ENCODE measurements at regions not wholly inside any gene's neighbourhood (a gene's known extent, or its start where the extent isn't known, plus 50 kb on each side); places are given as distances from the start of the nearest gene placed in this dataset.
A peak's percentile ranks its signal among the peaks of the same experiment; 100 is the strongest.

DNA sequence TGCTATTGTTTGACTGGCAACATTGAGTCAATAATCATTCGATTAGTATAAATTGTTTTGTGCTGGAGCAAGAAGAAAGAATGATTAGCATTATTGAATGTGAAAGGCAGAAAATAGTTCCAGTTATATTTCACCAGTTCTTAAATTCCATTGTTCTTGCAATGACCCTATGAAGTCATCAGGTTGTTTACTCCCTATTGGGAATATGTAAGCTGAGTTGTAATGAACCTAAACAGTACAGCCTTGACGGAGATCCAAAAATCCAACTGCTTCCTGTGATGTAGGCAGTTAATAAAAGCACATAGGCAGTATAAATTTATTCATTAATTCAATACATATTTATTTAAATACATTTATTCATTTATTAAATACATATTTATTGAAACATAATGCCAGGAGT lies 947.5 kb downstream of the PCDH7 start:
- Histone ChIP-seq H3K36me3 (ENCODE audit: control insufficient read depth, insufficient read depth, low read length) (no peaks in the 10 kb centered on the region), H3K4me3 (ENCODE audit: low read depth, low read length) (no peak overlapping the region), H3K27me3 (ENCODE audit: control insufficient read depth, insufficient read depth, low read length) (no peaks in the 10 kb centered on the region)
- TF ChIP-seq, protein P1, sequence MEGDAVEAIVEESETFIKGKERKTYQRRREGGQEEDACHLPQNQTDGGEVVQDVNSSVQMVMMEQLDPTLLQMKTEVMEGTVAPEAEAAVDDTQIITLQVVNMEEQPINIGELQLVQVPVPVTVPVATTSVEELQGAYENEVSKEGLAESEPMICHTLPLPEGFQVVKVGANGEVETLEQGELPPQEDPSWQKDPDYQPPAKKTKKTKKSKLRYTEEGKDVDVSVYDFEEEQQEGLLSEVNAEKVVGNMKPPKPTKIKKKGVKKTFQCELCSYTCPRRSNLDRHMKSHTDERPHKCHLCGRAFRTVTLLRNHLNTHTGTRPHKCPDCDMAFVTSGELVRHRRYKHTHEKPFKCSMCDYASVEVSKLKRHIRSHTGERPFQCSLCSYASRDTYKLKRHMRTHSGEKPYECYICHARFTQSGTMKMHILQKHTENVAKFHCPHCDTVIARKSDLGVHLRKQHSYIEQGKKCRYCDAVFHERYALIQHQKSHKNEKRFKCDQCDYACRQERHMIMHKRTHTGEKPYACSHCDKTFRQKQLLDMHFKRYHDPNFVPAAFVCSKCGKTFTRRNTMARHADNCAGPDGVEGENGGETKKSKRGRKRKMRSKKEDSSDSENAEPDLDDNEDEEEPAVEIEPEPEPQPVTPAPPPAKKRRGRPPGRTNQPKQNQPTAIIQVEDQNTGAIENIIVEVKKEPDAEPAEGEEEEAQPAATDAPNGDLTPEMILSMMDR (IDR thresholded peaks at IDR 0.05; ENCODE audit: insufficient read depth, low read length, poor library complexity, severe bottlenecking) = no peak
- DNase-seq (ENCODE audit: low read depth) = no peak

DNA sequence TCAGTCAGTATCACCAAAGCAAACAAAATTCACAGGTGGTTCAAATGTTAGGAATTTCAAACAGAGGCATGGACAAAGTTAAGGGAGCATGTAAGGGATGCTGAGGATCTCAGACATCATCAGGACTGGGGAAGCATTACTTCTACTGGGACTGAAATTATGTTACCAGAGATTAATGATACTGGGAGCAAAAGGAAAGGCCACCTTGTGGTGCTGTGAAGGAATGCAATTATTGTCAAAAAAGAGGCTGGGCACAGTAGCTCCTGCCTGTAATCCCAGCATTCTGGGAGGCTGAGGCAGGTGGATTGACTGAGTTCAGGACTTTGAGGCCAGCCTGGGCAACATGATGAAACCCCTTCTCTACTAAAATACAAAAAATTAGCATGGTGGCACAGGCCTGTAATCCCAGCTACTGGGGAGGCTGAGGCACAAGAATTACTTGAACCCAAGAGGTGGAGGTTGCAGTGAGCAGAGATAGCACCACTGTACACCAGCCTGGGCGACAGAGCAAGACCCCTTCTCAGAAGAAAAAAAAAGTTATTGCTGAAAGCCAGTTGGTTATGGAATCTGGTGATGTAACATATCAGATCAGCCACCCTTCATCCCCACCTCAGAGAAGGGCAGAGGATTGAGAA lies 954.3 kb downstream of the PCDH7 start:
- Histone ChIP-seq H3K27me3 (ENCODE audit: control insufficient read depth, insufficient read depth, low read length) (no peaks in the 10 kb centered on the region), H3K4me3 (ENCODE audit: low read depth, low read length) (no peak overlapping the region), H3K36me3 (ENCODE audit: control insufficient read depth, insufficient read depth, low read length) (no peaks in the 10 kb centered on the region)
- no peak for DNase-seq (ENCODE audit: low read depth)
- TF ChIP-seq, protein P1 (IDR thresholded peaks at IDR 0.05; ENCODE audit: insufficient read depth, low read length, poor library complexity, severe bottlenecking) = peak; percentile 36

DNA sequence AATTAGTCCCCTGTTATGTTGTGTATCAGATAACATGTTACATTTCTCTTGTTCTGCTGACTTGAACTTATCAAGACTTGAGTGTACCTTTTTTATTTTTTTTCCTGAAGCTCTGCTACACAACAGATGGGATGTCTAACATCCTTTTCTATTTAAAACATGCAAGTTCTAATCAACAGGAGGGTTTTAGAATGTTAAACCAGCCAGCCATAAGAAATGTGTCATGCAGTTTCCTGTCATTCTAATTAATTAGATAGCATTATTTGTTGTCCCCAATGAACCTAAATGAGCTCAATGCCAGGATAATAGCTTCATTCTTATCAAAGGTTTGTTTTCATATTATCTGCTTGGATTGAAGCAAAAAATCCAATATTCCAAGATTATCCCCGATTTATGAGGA lies 958.2 kb downstream of the PCDH7 start:
- no peak for DNase-seq (ENCODE audit: low read depth)
- no peaks in the 10 kb centered on the region for H3K27me3 ChIP-seq (ENCODE audit: control insufficient read depth, insufficient read depth, low read length)
- TF ChIP-seq, protein P1 (IDR thresholded peaks at IDR 0.05; ENCODE audit: insufficient read depth, low read length, poor library complexity, severe bottlenecking) = no peak
- no peaks in the 10 kb centered on the region for H3K36me3 ChIP-seq (ENCODE audit: control insufficient read depth, insufficient read depth, low read length)
- H3K4me3 ChIP-seq (ENCODE audit: low read depth, low read length) = no peak overlapping the region

DNA sequence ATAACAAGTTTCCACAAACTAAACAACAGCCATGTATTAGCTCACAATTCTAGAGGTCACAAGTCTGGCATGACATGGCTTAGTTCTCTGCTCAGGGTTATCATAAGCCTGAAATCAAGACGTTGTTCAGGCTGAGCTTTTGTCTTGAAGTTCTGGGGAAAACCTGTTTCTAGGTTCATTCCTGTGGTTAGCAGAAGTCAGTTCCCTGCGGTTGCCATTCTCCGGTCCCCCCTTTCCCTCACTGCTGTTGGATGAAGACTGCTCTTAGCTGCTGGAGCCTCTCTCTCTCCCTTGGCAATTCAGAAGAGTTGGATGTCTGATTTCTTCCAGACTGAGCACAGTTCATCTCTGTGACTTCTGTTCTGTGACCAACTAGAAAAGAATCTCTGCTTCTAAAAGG lies 962.6 kb downstream of the PCDH7 start:
- DNase-seq (ENCODE audit: low read depth) = no peak
- H3K27me3 ChIP-seq (ENCODE audit: control insufficient read depth, insufficient read depth, low read length) = no peaks in the 10 kb centered on the region
- H3K4me3 ChIP-seq (ENCODE audit: low read depth, low read length) = no peak overlapping the region
- TF ChIP-seq, protein P1 (IDR thresholded peaks at IDR 0.05; ENCODE audit: insufficient read depth, low read length, poor library complexity, severe bottlenecking) = no peak
- no peaks in the 10 kb centered on the region for H3K36me3 ChIP-seq (ENCODE audit: control insufficient read depth, insufficient read depth, low read length)

DNA sequence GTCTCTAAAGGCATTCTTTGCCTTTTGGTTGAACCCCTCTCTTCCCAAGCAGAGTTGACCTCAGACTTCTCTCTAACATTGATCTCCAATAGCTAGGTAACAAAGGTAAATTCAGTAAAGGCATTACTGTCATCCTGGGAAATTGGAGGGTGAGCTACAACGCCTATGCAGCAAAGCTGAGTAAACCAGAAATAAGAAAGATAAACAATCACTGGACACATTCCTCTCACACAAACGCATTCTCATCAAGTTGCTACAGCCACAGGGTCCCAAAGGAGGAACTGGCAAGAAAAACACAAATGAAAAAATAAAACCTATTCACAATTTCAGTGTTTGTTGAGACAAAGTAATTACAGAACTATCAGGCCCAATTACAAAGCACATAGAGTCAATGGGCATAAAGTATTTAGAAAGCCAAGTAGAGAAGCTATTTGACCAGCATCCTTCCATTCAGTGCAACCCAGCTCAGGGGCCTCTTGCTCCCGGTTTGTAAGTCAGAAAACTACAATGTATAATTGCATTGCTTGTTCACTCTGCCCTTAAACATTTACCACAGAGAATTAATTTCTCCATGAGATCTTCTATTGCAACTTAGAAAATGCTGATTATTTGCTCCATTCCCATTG lies 967.7 kb downstream of the PCDH7 start:
- TF ChIP-seq, protein P1 (IDR thresholded peaks at IDR 0.05; ENCODE audit: insufficient read depth, low read length, poor library complexity, severe bottlenecking) = no peak
- Histone ChIP-seq H3K4me3 (ENCODE audit: low read depth, low read length) (no peak overlapping the region), H3K36me3 (ENCODE audit: control insufficient read depth, insufficient read depth, low read length) (no peaks in the 10 kb centered on the region), H3K27me3 (ENCODE audit: control insufficient read depth, insufficient read depth, low read length) (no peaks in the 10 kb centered on the region)
- no peak for DNase-seq (ENCODE audit: low read depth)

Data from kidney epithelial cell (primary cell).